Thoracic aorta (tissue), 2 donors: ENCODE measurements at regions not wholly inside any gene's neighbourhood (a gene's known extent, or its start where the extent isn't known, plus 50 kb on each side); places are given as distances from the start of the nearest gene placed in this dataset.

Experiments used
- ATAC-seq: fragments of 150-250 bp; one replicate; pipeline ENCODE4 v1.8.0; 2017; ENCODE audit warnings: low read depth; ENCODE audit not compliant: insufficient number of reproducible peaks, low FRiP score
- DNase-seq: peaks from one replicate; pipeline ENCODE4 v3.0.0-alpha.2; 2020; ENCODE audit warnings: low spot score
- H3K27ac ChIP-seq, 2 donors: fragments of 200-600 bp; sonication (generic); 1 replicate in 1 of 2; 2 replicates in 1 of 2; pipeline ENCODE4 v1.5.1; 2016; ENCODE audit warnings: mild to moderate bottlenecking in 2 of 2, moderate library complexity in 2 of 2
- H3K27me3 ChIP-seq: fragments of 200-600 bp; sonication (generic); replicated peaks from 2 replicates; pipeline ENCODE4 v1.6.0; 2016; ENCODE audit warnings: mild to moderate bottlenecking; ENCODE audit not compliant: insufficient read depth
- H3K36me3 ChIP-seq: fragments of 200-600 bp; sonication (generic); one replicate; pipeline ENCODE4 v1.5.1; 2016
- H3K4me1 ChIP-seq, 2 donors: fragments of 200-600 bp; sonication (generic); 1 replicate in 1 of 2; 2 replicates in 1 of 2; pipeline versions ENCODE4 v1.5.1 to v1.6.0; 2016; ENCODE audit warnings: low read depth in 2 of 2, mild to moderate bottlenecking in 1 of 2; ENCODE audit not compliant: control insufficient read depth in 1 of 2
- H3K4me3 ChIP-seq: fragments of 200-600 bp; sonication (generic); 2 replicates; pipeline ENCODE4 v1.5.1; 2016; ENCODE audit warnings: mild to moderate bottlenecking
- H3K9me3 ChIP-seq: fragments of 200-600 bp; sonication (generic); 2 replicates; pipeline ENCODE4 v1.5.1; 2016
- CTCF ChIP-seq: fragments of 200-600 bp; sonication (generic); IDR thresholded peaks from one replicate; pipeline ENCODE4 v1.5.1; 2019; ENCODE audit warnings: antibody characterized with exemption

GRCh38 chr21:26281506-26281905 is 110.9 kb upstream of the APP start:
- no peaks in the 10 kb centered on the region for H3K36me3 ChIP-seq
- TF ChIP-seq CTCF: no peak
- no peak for DNase-seq

GRCh38 chr21:26280775-26281174 is 110.2 kb upstream of the APP start:
- DNase-seq: no peak
- H3K4me3 ChIP-seq: no peak overlapping the region
- no peaks in the 10 kb centered on the region for H3K36me3 ChIP-seq
- no peaks in the 10 kb centered on the region for H3K27me3 ChIP-seq
- no peak overlapping the region for H3K27ac ChIP-seq
- ATAC-seq: no peak
- H3K4me1 ChIP-seq: no peaks in the 10 kb centered on the region
- no peaks in the 10 kb centered on the region for H3K9me3 ChIP-seq
- no peak for TF ChIP-seq CTCF

More at GRCh38 chr21:26281506-26281905, 110.9 kb upstream of the APP start:
- no peaks in the 10 kb centered on the region for H3K9me3 ChIP-seq
- no peaks in the 10 kb centered on the region for H3K27me3 ChIP-seq
- no peaks in the 10 kb centered on the region for H3K4me1 ChIP-seq
- ATAC-seq: no peak
- no peak overlapping the region for H3K4me3 ChIP-seq
- H3K27ac ChIP-seq: no peak overlapping the region

- Histone ChIP-seq H3K4me1 (no peaks in the 10 kb centered on the region), H3K36me3 (no peaks in the 10 kb centered on the region), H3K27ac (no peak overlapping the region), H3K27me3 (no peaks in the 10 kb centered on the region), H3K9me3 (peaks cover under 1% of the 10 kb centered on the region), H3K4me3 (no peak overlapping the region)
- DNase-seq (no peak), ATAC-seq (no peak)
- no peak for TF ChIP-seq CTCF
Measured at GRCh38 chr21:26280148-26280547, 109.6 kb upstream of the APP start.

- Histone ChIP-seq H3K27me3 (no peaks in the 10 kb centered on the region), H3K4me3 (no peak overlapping the region), H3K27ac (no peak overlapping the region), H3K4me1 (no peaks in the 10 kb centered on the region), H3K9me3 (peaks cover 39% of the 10 kb centered on the region), H3K36me3 (no peaks in the 10 kb centered on the region)
- DNase-seq (no peak), ATAC-seq (no peak)
- TF ChIP-seq CTCF: no peak
Measured at GRCh38 chr21:26275801-26276200, 105.2 kb upstream of the APP start.

- no peak for ATAC-seq
- H3K9me3 ChIP-seq: peaks cover 39% of the 10 kb centered on the region
- TF ChIP-seq CTCF: no peak
Measured at GRCh38 chr21:26273686-26274313, 103.2 kb upstream of the APP start.

More at GRCh38 chr21:26273686-26274313, 103.2 kb upstream of the APP start:
- H3K4me1 ChIP-seq: no peaks in the 10 kb centered on the region
- no peaks in the 10 kb centered on the region for H3K36me3 ChIP-seq
- H3K27ac ChIP-seq: no peak overlapping the region
- DNase-seq: no peak
- H3K4me3 ChIP-seq: no peak overlapping the region
- H3K27me3 ChIP-seq: no peaks in the 10 kb centered on the region
